ENCODE measurements at regions not wholly inside any gene's neighbourhood (a gene's known extent, or its start where the extent isn't known, plus 50 kb on each side); places are given as distances from the start of the nearest gene placed in this dataset.

DNA sequence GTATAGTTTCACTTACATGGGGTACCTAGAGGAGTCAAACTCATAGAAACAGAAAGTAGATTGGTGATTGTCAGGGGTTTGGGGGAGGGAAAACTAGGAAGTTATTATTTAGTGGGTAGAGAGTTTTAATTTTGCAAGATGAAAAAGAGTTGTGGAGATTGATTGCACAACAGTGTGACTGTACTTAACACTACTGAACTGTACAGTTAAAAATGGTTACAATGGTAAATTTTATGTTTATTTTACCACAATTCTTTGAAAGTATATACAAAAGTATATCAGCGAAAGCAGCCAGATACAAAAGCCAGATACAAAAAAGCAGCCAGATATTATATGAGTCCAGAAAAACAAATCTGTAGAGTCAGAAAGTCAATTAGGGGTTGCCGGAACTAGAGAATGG lies 247.6 kb downstream of the IPO8 start:
- no peak for TF ChIP-seq CTCF (IDR thresholded peaks at IDR 0.05; ENCODE audit: insufficient read depth, low read depth, low read length)
- TF ChIP-seq EZH2 (IDR thresholded peaks at IDR 0.05; ENCODE audit: insufficient read depth, low read length), result no peak
